Adrenal gland (tissue), 5 donors: ENCODE measurements at regions not wholly inside any gene's neighbourhood (a gene's known extent, or its start where the extent isn't known, plus 50 kb on each side); places are given as distances from the start of the nearest gene placed in this dataset.

ENCODE experiments used
- CTCF ChIP-seq, 6 experiments: fragments of 450-650 bp in 4 of 6; fragments of 200-600 bp in 2 of 6; sonication (generic) in 1 of 6; IDR thresholded peaks; 1 replicate in 5 of 6; 2 replicates in 1 of 6; pipeline versions ENCODE4 v1.5.1 to v1.8.0; 2016 to 2021; ENCODE audit warnings: antibody characterized with exemption in 6 of 6, mild to moderate bottlenecking in 2 of 6, moderate library complexity in 1 of 6
- POLR2A ChIP-seq, 2 donors: fragments of 450-650 bp; IDR thresholded peaks; one replicate each; pipeline ENCODE4 v1.6.1; 2017; ENCODE audit warnings: antibody characterized with exemption in 2 of 2, mild to moderate bottlenecking in 2 of 2, moderate library complexity in 1 of 2
- donor health status: DM: no; HTN: no; CAD: no.

- TF ChIP-seq CTCF (IDR thresholded peaks at IDR 0.05), result no peak
- no peak for TF ChIP-seq POLR2A (IDR thresholded peaks at IDR 0.05)
Measured at GRCh38 chr4:28117084-28117682, 1256.5 kb downstream of the STIM2 start.
